ENCODE measurements at regions not wholly inside any gene's neighbourhood (a gene's known extent, or its start where the extent isn't known, plus 50 kb on each side); places are given as distances from the start of the nearest gene placed in this dataset.
"Not testable (repeated sequence)": the region's sequence is repeated elsewhere in the genome, so short reads cannot be mapped to it uniquely, and the experiment has no call there.

- TF ChIP-seq YY1 (IDR thresholded peaks at IDR 0.05; ENCODE audit: low read depth, low read length); PHF8 (conservative IDR thresholded peaks at IDR 0.05; ENCODE audit: low read depth, low read length); SUZ12 (IDR thresholded peaks at IDR 0.05; ENCODE audit: low read length); CTCF (IDR thresholded peaks at IDR 0.05; ENCODE audit: control extremely low read depth in 1 of 3, insufficient read depth in 1 of 3, low read depth in 1 of 3, low read length in 3 of 3); GTF2F1 (IDR thresholded peaks at IDR 0.05; ENCODE audit: borderline replicate concordance, low read depth, low read length); HDAC6 (IDR thresholded peaks at IDR 0.05; ENCODE audit: low read depth, low read length); NRF1 (IDR thresholded peaks at IDR 0.05; ENCODE audit: low read depth, low read length); POLR2A (IDR thresholded peaks at IDR 0.05; ENCODE audit: control extremely low read depth in 1 of 2, low read depth in 2 of 2, low read length in 2 of 2); ATF3 (IDR thresholded peaks at IDR 0.05; ENCODE audit: insufficient read depth, low read depth, low read length); MAX (IDR thresholded peaks at IDR 0.05); RBBP5 (IDR thresholded peaks at IDR 0.05; ENCODE audit: borderline replicate concordance, low read depth, low read length); EZH2 (IDR thresholded peaks at IDR 0.05; ENCODE audit: low read depth, low read length, severe bottlenecking); JUND (IDR thresholded peaks at IDR 0.05; ENCODE audit: low read length): not testable (repeated sequence)
- TF ChIP-seq, protein P1, sequence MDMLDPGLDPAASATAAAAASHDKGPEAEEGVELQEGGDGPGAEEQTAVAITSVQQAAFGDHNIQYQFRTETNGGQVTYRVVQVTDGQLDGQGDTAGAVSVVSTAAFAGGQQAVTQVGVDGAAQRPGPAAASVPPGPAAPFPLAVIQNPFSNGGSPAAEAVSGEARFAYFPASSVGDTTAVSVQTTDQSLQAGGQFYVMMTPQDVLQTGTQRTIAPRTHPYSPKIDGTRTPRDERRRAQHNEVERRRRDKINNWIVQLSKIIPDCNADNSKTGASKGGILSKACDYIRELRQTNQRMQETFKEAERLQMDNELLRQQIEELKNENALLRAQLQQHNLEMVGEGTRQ (IDR thresholded peaks at IDR 0.05; ENCODE audit: low read length), result not testable (repeated sequence)
Observed at GRCh38 chr1:24268555-24268954, 50.6 kb upstream of the GRHL3 start.

Measured in H1 (cell line).